Liver (tissue), 8 donors: ENCODE measurements at regions not wholly inside any gene's neighbourhood (a gene's known extent, or its start where the extent isn't known, plus 50 kb on each side); places are given as distances from the start of the nearest gene placed in this dataset.

Experiments
- DNase-seq: peaks from one replicate; pipeline ENCODE4 v3.0.0-alpha.2; 2017; ENCODE audit warnings: low spot score
- H3K27ac ChIP-seq, 2 donors: one replicate each; pipeline ENCODE4 v1.7.0; 2013; ENCODE audit warnings: inconsistent platforms in 2 of 2, low read length in 2 of 2, control low read depth in 1 of 2, low read depth in 1 of 2, mild to moderate bottlenecking in 1 of 2
- H3K27me3 ChIP-seq, 4 donors: one replicate each; pipeline versions ENCODE4 v1.6.1 to v1.7.0; 2013; ENCODE audit warnings: low read length in 3 of 4, inconsistent platforms in 1 of 4, mild to moderate bottlenecking in 1 of 4, moderate library complexity in 1 of 4; ENCODE audit not compliant: control insufficient read depth in 4 of 4, insufficient read depth in 4 of 4
- H3K36me3 ChIP-seq, 4 donors: one replicate each; pipeline versions ENCODE4 v1.6.1 to v1.7.0; 2013; ENCODE audit warnings: low read length in 3 of 4, mild to moderate bottlenecking in 3 of 4, low read depth in 1 of 4, moderate library complexity in 1 of 4; ENCODE audit not compliant: control insufficient read depth in 4 of 4, insufficient read depth in 3 of 4
- H3K4me1 ChIP-seq, 4 donors: one replicate each; pipeline versions ENCODE4 v1.6.1 to v1.7.0; 2013; ENCODE audit warnings: low read length in 3 of 4, mild to moderate bottlenecking in 3 of 4, moderate library complexity in 1 of 4; ENCODE audit not compliant: control insufficient read depth in 4 of 4, insufficient read depth in 4 of 4
- H3K4me3 ChIP-seq, 3 donors: one replicate each; pipeline versions ENCODE4 v1.6.1 to v1.7.0; 2013; ENCODE audit warnings: low read length in 3 of 3, control low read depth in 1 of 3, low read depth in 1 of 3, mild to moderate bottlenecking in 1 of 3
- H3K9ac ChIP-seq, 2 donors: one replicate each; pipeline ENCODE4 v1.7.0; 2013; ENCODE audit warnings: low read length in 2 of 2, mild to moderate bottlenecking in 2 of 2, moderate library complexity in 2 of 2, control low read depth in 1 of 2, low read depth in 1 of 2
- H3K9me3 ChIP-seq, 4 donors: one replicate each; pipeline versions ENCODE4 v1.6.1 to v1.7.0; 2013; ENCODE audit warnings: low read length in 3 of 4; ENCODE audit not compliant: control insufficient read depth in 4 of 4
- ATF3 ChIP-seq: IDR thresholded peaks from 2 replicates; pipeline ENCODE4 v1.6.1; 2016; ENCODE audit warnings: antibody characterized with exemption
- CTCF ChIP-seq: fragments of 150-350 bp; IDR thresholded peaks from 2 replicates; pipeline ENCODE4 v1.5.1; 2017; ENCODE audit warnings: improper control_type of control experiment, low read depth, low read length; ENCODE audit not compliant: missing input control
- EGR1 ChIP-seq, 2 donors: IDR thresholded peaks; 2 replicates each; pipeline ENCODE4 v1.6.1; 2016 to 2018; ENCODE audit warnings: antibody characterized with exemption in 2 of 2, low read depth in 2 of 2
- FOXA1 ChIP-seq: IDR thresholded peaks from 2 replicates; pipeline ENCODE4 v1.6.1; 2016; ENCODE audit warnings: antibody characterized with exemption
- FOXA2 ChIP-seq: IDR thresholded peaks from 2 replicates; pipeline ENCODE4 v1.6.1; 2016; ENCODE audit warnings: antibody characterized with exemption
- GABPA ChIP-seq, 2 donors: IDR thresholded peaks in 1 of 2; conservative IDR thresholded peaks in 1 of 2; 2 replicates each; pipeline ENCODE4 v1.6.1; 2016; ENCODE audit warnings: antibody characterized with exemption in 2 of 2, mild to moderate bottlenecking in 1 of 2, moderate library complexity in 1 of 2
- HNF4A ChIP-seq, 2 donors: conservative IDR thresholded peaks; 2 replicates each; pipeline ENCODE4 v1.6.1; 2016; ENCODE audit warnings: antibody characterized with exemption in 2 of 2, mild to moderate bottlenecking in 2 of 2
- HNF4G ChIP-seq: IDR thresholded peaks from 2 replicates; pipeline ENCODE4 v1.6.1; 2016; ENCODE audit warnings: antibody characterized with exemption
- JUND ChIP-seq, 2 donors: IDR thresholded peaks; 2 replicates each; pipeline ENCODE4 v1.6.1; 2016; ENCODE audit warnings: antibody characterized with exemption in 2 of 2
- MAX ChIP-seq: IDR thresholded peaks from 2 replicates; pipeline ENCODE4 v1.6.1; 2016; ENCODE audit warnings: antibody characterized with exemption
- NR2F2 ChIP-seq: IDR thresholded peaks from 2 replicates; pipeline ENCODE4 v1.6.1; 2016; ENCODE audit warnings: antibody characterized with exemption
- RAD21 ChIP-seq, 2 donors: IDR thresholded peaks; 2 replicates each; pipeline ENCODE4 v1.6.1; 2016; ENCODE audit warnings: antibody characterized with exemption in 2 of 2, mild to moderate bottlenecking in 2 of 2
- REST ChIP-seq: IDR thresholded peaks from 2 replicates; pipeline ENCODE4 v1.6.1; 2016; ENCODE audit warnings: antibody characterized with exemption, mild to moderate bottlenecking
- RXRA ChIP-seq, 2 donors: IDR thresholded peaks; 2 replicates each; pipeline ENCODE4 v1.6.1; 2017 to 2018; ENCODE audit warnings: antibody characterized with exemption in 2 of 2, mild to moderate bottlenecking in 1 of 2
- SP1 ChIP-seq: IDR thresholded peaks from 2 replicates; pipeline ENCODE4 v1.6.1; 2018; ENCODE audit warnings: antibody characterized with exemption, mild to moderate bottlenecking
- TAF1 ChIP-seq: conservative IDR thresholded peaks from 2 replicates; pipeline ENCODE4 v1.6.1; 2016; ENCODE audit warnings: antibody characterized with exemption, mild to moderate bottlenecking
- YY1 ChIP-seq: IDR thresholded peaks from 2 replicates; pipeline ENCODE4 v1.6.1; 2016; ENCODE audit warnings: antibody characterized with exemption, mild to moderate bottlenecking
- ZBTB33 ChIP-seq: IDR thresholded peaks from 2 replicates; pipeline ENCODE4 v1.6.1; 2016; ENCODE audit warnings: antibody characterized with exemption
- WGBS: extraction: QIAGEN DNeasy Blood & Tissue Kit; methylation state at CpG from one replicate; pipeline ENCODE4 v1.1.7; 2013; 5-methylcytosine and 5-hydroxymethylcytosine counted together
- donor health status: healthy.
- donor health status: healthy.
- donor health status: healthy.
- donor health status: healthy.
- donor health status: healthy.

- 41% methylated on average over 8 of the region's 8 CpGs for WGBS
- H3K9me3 ChIP-seq, result no peaks in the 10 kb centered on the region
- peaks cover 0 to 19% (median 4%) of the 10 kb centered on the region in 4 donors for H3K4me1 ChIP-seq
- no peak for DNase-seq
- peak overlapping the region; percentile 14 to 46 for H3K27ac ChIP-seq
- H3K36me3 ChIP-seq, result no peaks in the 10 kb centered on the region
- no peaks in the 10 kb centered on the region for H3K27me3 ChIP-seq
- peak overlapping the region; percentile 67 to 89 for H3K9ac ChIP-seq
- no peak for TF ChIP-seq RAD21 (IDR thresholded peaks at IDR 0.05)
- no peak for TF ChIP-seq HNF4G
- TF ChIP-seq GABPA (IDR thresholded peaks at IDR 0.05 in 1 of 2, conservative IDR thresholded peaks at IDR 0.05 in 1 of 2), result no peak
- TF ChIP-seq RXRA (IDR thresholded peaks at IDR 0.05), result no peak
- no peak for TF ChIP-seq HNF4A (conservative IDR thresholded peaks at IDR 0.05)
- no peak for TF ChIP-seq NR2F2
- TF ChIP-seq ATF3, result no peak
- no peak for TF ChIP-seq CTCF
- peak overlapping the region; percentile 51 to 61 (median 54) for H3K4me3 ChIP-seq
Observed at GRCh38 chr4:100895556-100896197, 377.9 kb upstream of the EMCN start.

GRCh38 chr4:100894339-100894870, 376.6 kb upstream of the EMCN start:
- WGBS, result 81% methylated on average over 1 of the region's 1 CpG

More at GRCh38 chr4:100894339-100894870, 376.6 kb upstream of the EMCN start:
- H3K9me3 ChIP-seq, result no peaks in the 10 kb centered on the region
- no peak for DNase-seq
- H3K4me3 ChIP-seq, result no peak overlapping the region
- no peaks in the 10 kb centered on the region for H3K36me3 ChIP-seq
- H3K4me1 ChIP-seq, result peaks cover 0 to 19% (median 4%) of the 10 kb centered on the region in 4 donors
- TF ChIP-seq CTCF (no peak), RAD21 (IDR thresholded peaks at IDR 0.05) (no peak), JUND (IDR thresholded peaks at IDR 0.05) (no peak), HNF4A (conservative IDR thresholded peaks at IDR 0.05) (no peak), TAF1 (no peak), NR2F2 (no peak), RXRA (IDR thresholded peaks at IDR 0.05) (no peak), SP1 (no peak), MAX (no peak), HNF4G (no peak), FOXA2 (no peak), REST (no peak), GABPA (IDR thresholded peaks at IDR 0.05 in 1 of 2, conservative IDR thresholded peaks at IDR 0.05 in 1 of 2) (no peak), EGR1 (IDR thresholded peaks at IDR 0.05; ENCODE audit: low read depth in 2 of 2) (no peak), FOXA1 (no peak), ZBTB33 (no peak), YY1 (no peak), ATF3 (no peak)
- no peak overlapping the region for H3K9ac ChIP-seq
- H3K27ac ChIP-seq, result no peak overlapping the region
- H3K27me3 ChIP-seq, result no peaks in the 10 kb centered on the region
